HCT116 (cell line): ENCODE measurements at regions not wholly inside any gene's neighbourhood (a gene's known extent, or its start where the extent isn't known, plus 50 kb on each side); places are given as distances from the start of the nearest gene placed in this dataset.

Source experiments
- ATAC-seq: fragments of 200-7000 bp; cut with Tn5 transposase; 2 replicates; pipeline ENCODE4 v1.9.1; 2020; ENCODE audit warnings: mild to moderate bottlenecking, moderate library complexity
- BruUV-seq: library from RNA; stranded (reverse); fragments of 400-500 nt; replicated peaks from 2 replicates; lab custom pipeline; 2021; lab: Mats Ljungman, UMichigan
- CTCF ChIA-PET: fragments of 300-600 bp; sonication (Branson Sonifier 250); formaldehyde crosslinking; loops from one replicate; lab custom pipeline; 2021; ENCODE audit warnings: antibody characterized with exemption; lab: Charles Lee
- POLR2A ChIA-PET: fragments of 300-600, 350-600 bp; sonication (Branson Sonifier 250); formaldehyde crosslinking; loops from one replicate; lab custom pipeline; 2021; ENCODE audit warnings: antibody characterized with exemption; lab: Charles Lee
- RAD21 ChIA-PET, 2 experiments: fragments of 300-600 bp; sonication (Branson Sonifier 250); formaldehyde crosslinking; loops; one replicate each; lab custom pipeline; 2023; ENCODE audit warnings: low total read pairs in 2 of 2; ENCODE audit not compliant: uncharacterized antibody in 2 of 2, unreplicated experiment in 2 of 2, low non-redundant PET in 1 of 2; lab: Charles Lee
- DNase-seq: peaks from one replicate; pipeline ENCODE4 v3.0.0-alpha.2; 2010; ENCODE audit warnings: low read depth, low spot score
- H2AFZ ChIP-seq: fragments of 200-600 bp; shearing (Covaris generic), sonication (generic); 2 replicates; pipeline ENCODE4 v1.6.1; 2017; ENCODE audit warnings: low read depth, mixed run types, mixed read lengths, antibody characterized with exemption, low read length; ENCODE audit not compliant: poor library complexity, severe bottlenecking
- H3K27ac ChIP-seq: 2 replicates; pipeline ENCODE4 v1.5.1; 2012; ENCODE audit warnings: low read depth, low read length
- H3K27me3 ChIP-seq: fragments of 200-600 bp; sonication (generic); 2 replicates; pipeline ENCODE4 v1.6.1; 2016; ENCODE audit warnings: mixed run types, low read length, mixed read lengths; ENCODE audit not compliant: insufficient read depth
- H3K36me3 ChIP-seq, 2 experiments: fragments of 200-500 bp in 1 of 2; fragments of 200-600 bp in 1 of 2; sonication (Bioruptor generic) in 1 of 2; sonication (generic) in 1 of 2; 2 replicates each; pipeline versions ENCODE4 v1.5.1 to v1.6.1; 2014 to 2016; ENCODE audit warnings: low read length in 2 of 2, inconsistent platforms in 1 of 2, mixed read lengths in 1 of 2, mixed run types in 1 of 2; ENCODE audit not compliant: insufficient read depth in 2 of 2, control insufficient read depth in 1 of 2
- H3K4me1 ChIP-seq, 2 experiments: fragments of 200-600 bp in 1 of 2; sonication (generic) in 1 of 2; 2 replicates each; pipeline versions ENCODE4 v1.5.1 to v1.6.1; 2012 to 2017; ENCODE audit warnings: low read length in 2 of 2, inconsistent platforms in 1 of 2, mild to moderate bottlenecking in 1 of 2, mixed read lengths in 1 of 2, mixed run types in 1 of 2, moderate library complexity in 1 of 2; ENCODE audit not compliant: insufficient read depth in 2 of 2, control insufficient read depth in 1 of 2
- H3K4me2 ChIP-seq: fragments of 200-600 bp; sonication (generic); 2 replicates; pipeline ENCODE4 v1.6.1; 2017; ENCODE audit warnings: mixed run types, low read length, mixed read lengths
- H3K4me3 ChIP-seq, 2 experiments: fragments of 200-600 bp in 1 of 2; sonication (generic) in 1 of 2; replicated peaks in 1 of 2; 2 replicates each; pipeline ENCODE4 v1.5.1; 2011 to 2016; ENCODE audit warnings: low read length in 2 of 2, control low read depth in 1 of 2, low read depth in 1 of 2, mild to moderate bottlenecking in 1 of 2, mixed read lengths in 1 of 2, mixed run types in 1 of 2
- H3K79me2 ChIP-seq: fragments of 200-600 bp; sonication (generic); 2 replicates; pipeline ENCODE4 v1.6.1; 2017; ENCODE audit warnings: mild to moderate bottlenecking, mixed run types, low read length, moderate library complexity, mixed read lengths; ENCODE audit not compliant: insufficient read depth
- H3K9ac ChIP-seq: fragments of 200-600 bp; sonication (generic); 2 replicates; pipeline ENCODE4 v1.6.1; 2016; ENCODE audit warnings: low read length, mixed read lengths
- H3K9me2 ChIP-seq: fragments of 200-600 bp; sonication (generic), shearing (Covaris generic); 2 replicates; pipeline ENCODE4 v1.6.1; 2017; ENCODE audit warnings: mixed run types, mild to moderate bottlenecking, moderate library complexity; ENCODE audit not compliant: insufficient read depth
- H3K9me3 ChIP-seq, 2 experiments: fragments of 200-500 bp in 1 of 2; fragments of 200-600 bp in 1 of 2; sonication (Bioruptor generic) in 1 of 2; sonication (generic) in 1 of 2; 2 replicates each; pipeline ENCODE4 v1.6.1; 2014 to 2017; ENCODE audit warnings: low read length in 2 of 2, mixed read lengths in 2 of 2, inconsistent platforms in 1 of 2, low read depth in 1 of 2, mild to moderate bottlenecking in 1 of 2, mixed run types in 1 of 2, moderate library complexity in 1 of 2; ENCODE audit not compliant: control insufficient read depth in 1 of 2, insufficient read depth in 1 of 2
- H4K20me1 ChIP-seq: fragments of 200-600 bp; sonication (generic), shearing (Covaris generic); 2 replicates; pipeline ENCODE4 v1.6.1; 2017; ENCODE audit warnings: mixed run types, mild to moderate bottlenecking, moderate library complexity; ENCODE audit not compliant: insufficient read depth
- ATF3 ChIP-seq: IDR thresholded peaks from 2 replicates; pipeline ENCODE4 v1.6.1; 2012
- CBX3 ChIP-seq: IDR thresholded peaks from 2 replicates; pipeline ENCODE4 v1.6.1; 2012; ENCODE audit warnings: low read depth
- CTCF ChIP-seq, 3 experiments: fragments of 200-600 bp in 1 of 3; sonication (generic) in 1 of 3; IDR thresholded peaks in 2 of 3; conservative IDR thresholded peaks in 1 of 3; 2 replicates each; pipeline ENCODE4 v1.5.1; 2012 to 2017; ENCODE audit warnings: low read depth in 2 of 3, low read length in 2 of 3, antibody characterized with exemption in 1 of 3, borderline replicate concordance in 1 of 3, control low read depth in 1 of 3, mild to moderate bottlenecking in 1 of 3, mixed read lengths in 1 of 3, mixed run types in 1 of 3, moderate library complexity in 1 of 3; ENCODE audit not compliant: insufficient read depth in 1 of 3
- EGR1 ChIP-seq: IDR thresholded peaks from 2 replicates; pipeline ENCODE4 v1.6.1; 2012; ENCODE audit warnings: low read depth
- ELF1 ChIP-seq: IDR thresholded peaks from 2 replicates; pipeline ENCODE4 v1.6.1; 2012; ENCODE audit warnings: low read depth, borderline replicate concordance
- EZH2phosphoT487 ChIP-seq: fragments of 200-600 bp; IDR thresholded peaks from 2 replicates; pipeline ENCODE4 v1.6.1; 2018; ENCODE audit warnings: antibody characterized with exemption, borderline replicate concordance
- FOSL1 ChIP-seq: IDR thresholded peaks from 2 replicates; pipeline ENCODE4 v1.6.1; 2012; ENCODE audit warnings: low read depth
- JUND ChIP-seq: IDR thresholded peaks from 2 replicates; pipeline ENCODE4 v1.6.1; 2012
- MAX ChIP-seq: IDR thresholded peaks from 2 replicates; pipeline ENCODE4 v1.6.1; 2012
- POLR2A ChIP-seq: IDR thresholded peaks from 2 replicates; pipeline ENCODE4 v1.7.0; 2011; ENCODE audit warnings: borderline replicate concordance; ENCODE audit not compliant: insufficient read depth, insufficient read length; ENCODE audit errors: extremely low read depth
- SRF ChIP-seq: IDR thresholded peaks from 2 replicates; pipeline ENCODE4 v1.6.1; 2012; ENCODE audit warnings: low read depth
- YY1 ChIP-seq: IDR thresholded peaks from 2 replicates; pipeline ENCODE4 v1.6.1; 2011; ENCODE audit warnings: low read length, low read depth, moderate library complexity, mild to moderate bottlenecking; ENCODE audit not compliant: insufficient replicate concordance; ENCODE audit errors: extremely low read depth
- ZFX ChIP-seq: fragments of 450-650 bp; IDR thresholded peaks from 2 replicates; pipeline ENCODE4 v1.6.1; 2017
- intact Hi-C: fragments of 100-400 bp; cut with micrococcal nuclease; formaldehyde crosslinking; loops from 2 replicates; pipeline ENCODE4 v1.10.0; 2022

- no peak for DNase-seq
- BruUV-seq = no TSS peak
- POLR2A ChIA-PET = no interaction called here
- H3K79me2 ChIP-seq = no peaks in the 10 kb centered on the region
- no peaks in the 10 kb centered on the region for H3K36me3 ChIP-seq
- no peaks in the 10 kb centered on the region for H3K27me3 ChIP-seq
- H2AFZ ChIP-seq = peak overlapping the region; percentile 65
- CTCF ChIA-PET = no interaction called here
- no peaks in the 10 kb centered on the region for H3K9me2 ChIP-seq
- intact Hi-C loops = no loop called here
- no peak overlapping the region for H3K27ac ChIP-seq
- no peaks in the 10 kb centered on the region for H4K20me1 ChIP-seq
- RAD21 ChIA-PET = no interaction called here
- no peak for ATAC-seq
- H3K9me3 ChIP-seq = no peaks in the 10 kb centered on the region
- no peaks in the 10 kb centered on the region for H3K4me1 ChIP-seq
- TF ChIP-seq ELF1 (no peak), POLR2A (no peak), YY1 (no peak), ATF3 (no peak), MAX (no peak), JUND (no peak), SRF (no peak), EGR1 (no peak), ZFX (no peak), CTCF (IDR thresholded peaks at IDR 0.05 in 2 of 3, conservative IDR thresholded peaks at IDR 0.05 in 1 of 3; ENCODE audit: borderline replicate concordance in 1 of 3, insufficient read depth in 1 of 3, low read depth in 2 of 3, low read length in 2 of 3) (no peak), FOSL1 (no peak), EZH2phosphoT487 (no peak), CBX3 (no peak)
- H3K4me3 ChIP-seq = no peak overlapping the region
- no peak overlapping the region for H3K9ac ChIP-seq
- H3K4me2 ChIP-seq = no peak overlapping the region
Observed at GRCh38 chr5:86546044-86546443, 71.7 kb upstream of the COX7C start.
